ENCODE measurements at regions not wholly inside any gene's neighbourhood (a gene's known extent, or its start where the extent isn't known, plus 50 kb on each side); places are given as distances from the start of the nearest gene placed in this dataset.

DNA sequence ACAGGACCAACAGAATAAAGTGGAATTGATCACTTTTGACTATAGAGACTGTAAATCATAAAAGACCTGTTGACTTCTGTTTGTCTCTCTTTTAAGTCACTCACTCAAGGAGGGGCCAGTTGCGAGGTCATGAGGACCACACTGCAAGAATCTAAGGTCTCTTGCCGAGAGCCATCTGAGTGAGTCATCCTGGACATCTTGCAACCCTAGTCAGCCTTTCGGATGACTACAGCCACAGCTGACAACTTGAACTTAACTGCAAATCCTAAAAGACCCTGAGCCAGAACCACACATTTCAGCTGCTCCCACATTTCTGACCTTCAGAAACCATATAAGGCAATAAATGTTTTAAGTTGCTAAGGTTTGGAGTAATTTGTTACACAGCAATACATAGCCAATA lies 129.7 kb upstream of the RAD23B start:
- DNase-seq, result no peak
- in situ Hi-C loops (cut with HindIII; ENCODE audit: low pct_ligation_motif_present, low pct_unique_long_range_greater_than_20kb, low sequenced_read_pairs), result no loop called here

DNA sequence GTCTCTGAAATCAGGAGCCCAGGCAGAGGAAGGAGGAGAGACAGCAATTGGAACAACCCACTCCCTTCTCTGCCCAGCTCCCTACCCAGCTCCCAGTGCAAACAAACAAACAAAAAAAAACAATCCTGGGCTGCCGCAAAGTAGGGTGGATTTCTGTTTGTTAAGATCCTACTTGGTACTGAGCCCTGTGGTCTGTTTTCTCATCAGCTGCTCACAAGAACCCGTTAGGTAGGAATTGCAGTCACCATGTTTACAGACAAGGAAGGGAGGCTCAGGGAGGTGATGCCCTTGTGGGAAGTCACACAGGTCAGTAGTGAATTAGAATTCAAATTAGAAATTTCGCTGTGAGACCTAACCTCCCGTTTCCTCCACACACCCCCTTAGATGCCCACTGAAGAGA lies 128.8 kb upstream of the RAD23B start:
- in situ Hi-C loops (cut with HindIII; ENCODE audit: low pct_ligation_motif_present, low pct_unique_long_range_greater_than_20kb, low sequenced_read_pairs), result no loop called here
- DNase-seq, result no peak

DNA sequence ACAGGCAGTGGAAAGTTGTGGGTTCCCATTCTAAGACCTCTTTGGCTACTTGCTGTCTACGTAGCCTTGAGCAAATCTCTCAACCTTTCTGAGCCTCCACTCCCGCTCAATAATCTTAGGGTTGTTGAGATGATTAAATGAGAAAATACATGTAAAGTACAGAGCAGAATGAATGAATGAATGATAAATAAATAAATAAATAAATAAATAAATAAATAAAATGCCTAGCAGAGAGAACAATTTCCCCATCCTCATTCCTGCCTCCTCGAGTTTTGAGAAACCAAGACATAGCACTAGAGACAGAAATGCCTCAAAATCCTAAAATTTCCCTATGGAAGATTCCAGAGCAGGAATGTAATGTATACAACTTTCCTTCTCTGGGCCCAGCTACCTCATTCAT lies 128.3 kb upstream of the RAD23B start:
- DNase-seq, result no peak
- in situ Hi-C loops (cut with HindIII; ENCODE audit: low pct_ligation_motif_present, low pct_unique_long_range_greater_than_20kb, low sequenced_read_pairs), result no loop called here

DNA sequence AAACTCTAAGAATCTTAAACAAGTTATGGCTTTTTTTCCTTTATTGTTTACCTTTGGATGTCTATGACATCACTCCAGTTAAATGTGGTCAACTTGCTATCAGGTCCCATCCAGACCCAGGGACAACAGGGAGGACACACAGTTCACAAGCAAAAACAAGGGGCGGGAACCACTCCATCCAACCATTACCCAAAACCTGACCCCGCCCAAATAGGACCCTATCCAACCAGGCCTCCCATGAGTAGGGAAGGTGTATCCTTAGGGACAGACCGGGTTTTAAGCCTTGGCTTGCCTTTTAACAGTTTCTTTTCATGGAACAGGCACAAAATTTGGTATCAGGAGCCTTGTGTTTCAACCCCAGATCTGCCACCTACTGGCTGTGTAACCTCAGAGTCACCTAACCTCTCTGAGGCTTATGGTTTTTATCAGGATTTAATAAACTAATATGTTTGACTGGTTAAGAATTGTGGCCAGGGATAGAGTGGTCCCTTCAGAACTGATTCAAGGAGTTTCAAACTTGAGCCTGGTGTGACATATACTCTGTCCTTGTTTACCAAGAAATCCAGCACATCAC lies 127.7 kb upstream of the RAD23B start:
- in situ Hi-C loops (cut with HindIII; ENCODE audit: low pct_ligation_motif_present, low pct_unique_long_range_greater_than_20kb, low sequenced_read_pairs), result no loop called here
- DNase-seq, result no peak

DNA sequence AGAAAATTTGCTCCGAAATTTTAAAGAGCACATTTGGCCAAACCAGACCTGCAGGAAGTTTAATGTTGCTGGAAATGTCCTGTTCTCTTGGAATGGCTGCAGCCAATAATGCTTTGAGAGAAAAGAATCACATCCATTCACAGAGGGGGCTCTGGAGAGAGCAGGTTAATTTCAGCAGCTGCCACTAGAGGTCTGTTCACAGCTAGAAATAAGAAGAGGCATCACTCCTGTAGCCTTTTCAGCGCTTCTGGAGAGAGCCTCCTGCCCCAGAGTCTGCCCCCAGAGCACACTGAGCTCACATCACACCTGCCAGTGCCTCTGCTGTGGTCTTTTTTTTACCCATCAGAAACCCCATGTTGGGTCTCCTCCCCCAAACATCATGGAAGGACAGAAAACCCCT lies 124.8 kb upstream of the RAD23B start:
- in situ Hi-C loops (cut with HindIII; ENCODE audit: low pct_ligation_motif_present, low pct_unique_long_range_greater_than_20kb, low sequenced_read_pairs), result no loop called here
- DNase-seq, result peak; percentile 36

DNA sequence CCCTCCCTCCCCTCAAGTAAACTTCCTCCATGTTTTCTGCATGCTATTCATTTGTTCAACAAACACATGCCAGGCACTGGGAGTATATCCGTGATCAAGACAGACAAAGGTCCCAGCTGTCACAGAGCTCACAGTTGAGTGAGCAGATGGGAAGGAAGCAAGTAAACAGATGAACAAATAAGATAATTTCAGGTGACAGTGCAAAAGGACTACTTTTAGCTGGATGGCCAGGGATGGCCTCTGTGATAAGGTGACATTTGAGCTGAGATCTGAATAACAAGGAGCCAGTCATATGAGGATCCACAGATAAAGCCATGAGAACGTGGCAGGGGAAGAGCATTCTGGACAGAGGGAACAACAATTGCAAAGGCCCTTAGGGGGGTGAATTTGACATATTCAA lies 121.7 kb upstream of the RAD23B start:
- in situ Hi-C loops (cut with HindIII; ENCODE audit: low pct_ligation_motif_present, low pct_unique_long_range_greater_than_20kb, low sequenced_read_pairs), result no loop called here
- DNase-seq, result no peak

DNA sequence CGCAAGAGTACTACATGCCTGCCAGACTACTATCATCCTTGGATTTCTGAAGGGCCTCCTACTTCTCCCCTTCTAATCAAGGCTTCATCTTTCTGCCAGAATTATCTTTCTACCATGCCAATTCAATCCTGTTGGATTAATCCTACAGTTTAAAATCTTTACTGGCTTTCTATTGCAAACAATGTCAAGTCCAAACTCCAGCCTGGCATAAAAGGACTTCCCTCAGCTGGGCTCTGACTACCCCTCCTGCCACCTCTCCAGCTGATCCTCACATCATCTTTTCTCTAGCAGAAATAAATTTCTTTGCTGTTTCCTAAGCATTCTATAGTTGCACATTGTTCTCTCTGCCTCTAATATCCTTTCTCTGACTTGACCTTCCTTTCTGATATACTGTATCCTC lies 119.7 kb upstream of the RAD23B start:
- in situ Hi-C loops (cut with HindIII; ENCODE audit: low pct_ligation_motif_present, low pct_unique_long_range_greater_than_20kb, low sequenced_read_pairs), result no loop called here
- DNase-seq, result no peak

DNA sequence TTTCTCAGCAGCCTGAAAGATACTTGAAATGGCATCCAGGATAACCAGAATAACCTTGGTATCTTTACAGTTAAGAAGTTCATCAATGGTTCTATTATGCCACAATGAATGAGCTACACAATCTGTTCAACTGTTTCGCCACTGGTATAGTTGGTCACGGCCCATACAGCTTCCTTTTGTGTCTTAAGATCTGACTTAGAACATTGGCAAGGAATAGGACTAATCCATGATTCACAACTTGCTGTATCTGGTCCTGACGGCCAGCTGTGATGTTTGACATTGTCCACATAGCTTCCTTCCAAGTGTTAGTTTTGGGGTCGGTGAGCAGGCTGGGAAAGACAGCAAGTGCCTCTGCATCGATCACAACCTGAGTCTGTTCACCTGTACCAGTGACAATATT lies 113.3 kb upstream of the RAD23B start:
- no peak for DNase-seq
- in situ Hi-C loops (cut with HindIII; ENCODE audit: low pct_ligation_motif_present, low pct_unique_long_range_greater_than_20kb, low sequenced_read_pairs), result no loop called here

DNA sequence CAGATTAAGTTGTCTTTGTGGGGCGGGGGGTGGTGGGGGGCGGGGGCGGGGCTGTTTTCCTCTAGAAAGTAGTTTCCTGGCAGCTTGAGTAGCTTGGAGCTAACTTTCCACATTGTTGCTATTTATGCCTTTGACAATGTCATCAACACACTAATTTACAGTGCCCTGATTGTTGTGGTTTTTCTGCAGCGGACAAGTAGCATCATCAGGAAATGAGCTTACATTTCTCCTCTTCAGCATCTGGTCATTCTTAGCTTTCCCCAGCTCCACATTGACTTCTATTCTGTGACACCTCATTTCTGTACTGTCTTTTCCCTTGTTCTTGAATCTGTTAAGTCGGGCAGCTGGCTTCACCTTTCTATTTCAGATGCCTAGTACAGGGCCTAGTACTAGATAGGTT lies 112.3 kb upstream of the RAD23B start:
- DNase-seq, result no peak
- in situ Hi-C loops (cut with HindIII; ENCODE audit: low pct_ligation_motif_present, low pct_unique_long_range_greater_than_20kb, low sequenced_read_pairs), result no loop called here

DNA sequence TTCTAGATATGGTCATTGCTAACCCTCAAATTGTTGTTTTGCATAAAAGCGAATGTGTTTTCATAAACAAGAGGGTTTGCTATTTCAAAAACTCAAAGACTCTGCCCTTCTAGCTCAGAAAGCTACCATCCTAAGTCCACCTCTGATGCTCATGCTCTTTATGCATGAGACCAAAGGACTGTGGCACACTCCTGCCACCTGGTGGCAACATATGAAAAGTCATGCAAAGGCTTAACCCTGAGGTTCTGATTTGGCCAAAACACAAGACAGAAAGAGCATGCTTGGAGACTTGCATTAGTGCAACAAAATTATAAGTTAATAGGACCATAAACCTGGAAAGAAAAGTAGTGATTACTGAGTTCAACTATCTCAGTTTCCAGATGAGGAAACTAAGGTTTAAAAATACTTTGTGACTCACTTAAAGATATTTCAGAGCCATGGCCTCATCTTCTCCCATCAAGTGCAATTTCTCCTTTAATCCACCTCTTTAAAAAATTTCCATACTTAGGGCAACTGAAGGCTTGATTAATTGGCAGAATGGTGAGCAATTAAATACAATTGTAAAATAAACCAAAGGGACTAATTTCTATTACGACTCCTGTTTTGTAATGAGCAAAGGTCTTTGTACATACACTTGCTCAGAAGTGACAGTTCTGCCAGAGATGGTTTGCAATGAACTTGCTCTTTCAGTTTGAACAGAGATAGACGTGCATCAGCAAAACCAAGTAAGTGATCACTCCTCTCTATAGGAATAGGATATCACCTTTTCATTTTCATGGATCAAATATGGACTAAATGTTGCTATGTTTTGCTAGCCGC lies 110.7 kb upstream of the RAD23B start:
- peak; percentile 64 for DNase-seq
- in situ Hi-C loops (cut with HindIII; ENCODE audit: low pct_ligation_motif_present, low pct_unique_long_range_greater_than_20kb, low sequenced_read_pairs), result no loop called here

DNA sequence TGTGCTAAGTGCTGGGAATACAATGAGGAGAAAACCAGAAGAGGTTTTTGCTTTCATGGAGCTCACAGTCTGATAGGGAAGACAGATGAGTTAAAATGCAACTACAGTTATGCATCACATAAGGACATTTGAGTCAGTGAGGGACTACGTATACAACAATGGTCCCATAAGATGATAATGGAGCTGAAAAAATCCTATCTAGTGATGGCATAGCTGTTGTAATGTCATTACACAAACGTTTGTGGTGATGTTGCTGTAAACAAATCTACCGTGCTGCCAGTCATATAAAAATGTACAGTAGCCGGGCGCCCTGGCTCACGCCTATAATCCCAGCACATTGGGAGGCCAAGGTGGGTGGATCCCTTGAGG lies 110.1 kb upstream of the RAD23B start:
- in situ Hi-C loops (cut with HindIII; ENCODE audit: low pct_ligation_motif_present, low pct_unique_long_range_greater_than_20kb, low sequenced_read_pairs), result no loop called here
- no peak for DNase-seq

DNA sequence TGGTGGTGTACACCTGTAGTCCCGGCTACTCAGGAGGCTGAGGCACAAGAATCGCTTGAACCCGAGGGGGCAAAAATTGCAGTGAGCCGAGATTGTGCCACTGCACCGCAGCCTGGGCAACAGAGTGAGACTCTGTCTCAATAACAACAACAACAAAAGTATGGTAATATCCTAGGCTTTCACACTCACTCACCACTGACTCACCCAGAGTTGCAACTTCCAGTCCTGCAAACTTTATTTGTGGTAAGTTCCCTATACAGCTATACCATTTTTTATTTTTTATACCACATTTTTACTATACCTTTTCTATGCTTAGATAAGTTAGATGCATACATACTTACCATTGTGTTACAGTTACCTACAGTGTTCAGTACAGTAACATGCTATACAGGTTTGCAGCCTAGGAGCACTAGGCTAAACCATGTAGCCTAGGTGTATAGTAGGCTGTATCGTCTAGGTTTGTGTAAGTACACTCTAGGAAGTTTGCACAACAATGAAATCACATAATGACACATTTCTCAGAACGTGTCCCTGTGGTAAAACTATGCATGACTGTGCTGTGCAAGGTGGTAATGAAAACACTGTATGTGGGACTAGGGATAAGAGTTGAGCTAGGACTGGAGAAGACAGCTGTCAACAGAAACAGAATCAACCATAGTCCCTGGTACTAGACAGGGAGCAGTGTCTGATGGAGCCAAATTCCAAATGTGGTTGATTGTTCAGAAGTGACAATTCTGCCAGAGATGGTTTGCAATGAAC lies 109.5 kb upstream of the RAD23B start:
- in situ Hi-C loops (cut with HindIII; ENCODE audit: low pct_ligation_motif_present, low pct_unique_long_range_greater_than_20kb, low sequenced_read_pairs), result no loop called here
- DNase-seq, result no peak

DNA sequence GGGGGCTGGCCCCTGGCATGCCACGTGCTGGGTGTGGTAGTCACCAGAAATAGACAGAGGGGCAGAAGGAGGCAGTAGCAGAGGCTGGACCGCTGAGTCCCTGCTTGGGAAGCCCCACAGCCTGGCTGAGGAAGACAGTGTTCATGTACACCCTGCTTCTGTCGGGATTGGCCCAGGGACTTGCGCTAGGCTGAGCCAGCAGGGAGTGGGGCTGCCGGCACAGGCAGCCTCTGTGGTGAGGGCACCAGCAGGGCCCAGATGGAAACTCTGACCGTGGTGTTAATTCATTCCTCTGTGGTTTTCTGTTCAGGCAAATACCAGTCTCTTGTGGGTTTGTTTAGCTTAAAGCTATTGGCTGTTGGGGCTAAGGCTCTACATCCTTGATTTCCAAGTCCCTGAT lies 108.6 kb upstream of the RAD23B start:
- in situ Hi-C loops (cut with HindIII; ENCODE audit: low pct_ligation_motif_present, low pct_unique_long_range_greater_than_20kb, low sequenced_read_pairs), result no loop called here
- no peak for DNase-seq

DNA sequence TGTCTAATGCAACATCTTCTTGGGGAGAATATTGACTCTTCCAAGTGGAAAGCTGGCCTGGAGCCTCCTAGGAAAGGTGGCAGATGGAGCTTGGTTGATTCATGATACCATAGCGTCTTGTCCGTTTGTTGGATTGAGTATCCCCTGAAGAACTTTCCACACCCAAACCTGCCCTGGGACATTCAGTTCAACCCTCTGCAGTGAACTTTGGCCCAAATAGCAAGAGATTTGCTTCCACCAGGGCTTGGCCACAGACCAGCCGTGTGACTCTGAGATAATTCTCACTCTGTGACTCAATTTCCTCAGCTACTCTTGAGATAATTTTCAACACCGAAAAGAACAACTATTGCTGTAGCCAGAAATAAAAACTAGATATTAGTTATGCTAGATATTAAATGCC lies 108.0 kb upstream of the RAD23B start:
- in situ Hi-C loops (cut with HindIII; ENCODE audit: low pct_ligation_motif_present, low pct_unique_long_range_greater_than_20kb, low sequenced_read_pairs), result no loop called here
- no peak for DNase-seq

DNA sequence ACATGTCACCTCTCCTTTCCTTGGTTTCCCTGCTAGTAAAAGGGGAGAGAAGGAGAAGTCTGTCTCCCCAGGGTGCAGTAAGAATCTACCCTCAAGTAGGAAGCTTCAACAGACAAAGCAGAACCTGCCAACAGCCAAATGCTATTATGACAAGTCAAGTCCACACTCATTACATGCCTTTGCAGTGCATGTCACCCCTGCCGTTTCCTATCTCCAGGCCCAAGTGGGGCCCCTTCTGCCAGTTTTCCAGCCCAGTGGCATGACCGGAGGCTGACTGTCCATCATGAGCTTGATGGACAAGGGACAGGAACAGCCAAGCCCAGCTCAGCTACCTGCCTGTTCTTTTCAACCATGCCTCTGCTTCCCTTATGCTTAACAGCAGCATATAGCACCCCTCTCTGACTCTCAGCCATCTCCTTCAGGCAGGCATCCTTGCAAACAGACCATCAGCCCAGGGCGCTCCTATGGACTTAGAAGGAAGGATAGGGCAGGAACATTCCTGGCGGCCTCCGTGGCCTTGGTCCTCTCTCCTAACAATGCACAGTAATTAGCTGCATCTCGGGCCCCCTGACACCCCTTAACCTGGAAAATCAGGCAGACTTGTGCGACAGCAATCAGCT lies 107.2 kb upstream of the RAD23B start:
- in situ Hi-C loops (cut with HindIII; ENCODE audit: low pct_ligation_motif_present, low pct_unique_long_range_greater_than_20kb, low sequenced_read_pairs), result no loop called here
- no peak for DNase-seq

DNA sequence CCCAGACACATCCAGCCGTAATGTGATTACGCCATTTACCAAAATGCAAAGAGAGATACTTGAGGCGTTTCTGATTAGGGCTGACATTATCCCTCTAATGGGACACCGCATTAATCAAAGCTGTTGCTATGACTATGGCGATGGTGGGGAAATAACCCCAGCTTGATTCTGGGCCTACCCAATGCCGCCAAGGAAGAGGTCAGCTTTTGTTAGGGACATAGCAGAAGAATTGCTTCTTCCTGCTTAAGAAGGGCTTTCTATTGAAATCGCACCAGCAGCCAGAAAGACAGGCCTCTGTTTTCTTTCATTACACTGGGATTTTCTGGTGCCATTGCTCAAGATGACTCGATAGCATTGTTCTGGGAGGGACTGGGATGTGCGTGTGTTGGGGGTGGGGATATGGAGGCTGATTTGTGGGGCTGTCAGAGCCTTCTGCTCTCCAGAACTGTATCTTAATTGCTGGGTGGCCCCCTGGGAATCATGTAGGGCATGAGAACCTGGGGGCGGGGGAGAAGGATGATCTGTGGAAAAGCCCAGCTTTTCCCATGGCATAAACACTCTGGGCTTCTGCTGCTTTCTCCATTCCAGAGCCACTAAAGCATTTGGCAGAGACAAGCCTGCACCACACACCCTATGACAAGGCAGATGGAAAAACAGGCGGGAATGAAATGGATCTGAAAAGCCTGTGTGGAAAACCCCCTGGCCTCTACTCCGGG lies 106.5 kb upstream of the RAD23B start:
- in situ Hi-C loops (cut with HindIII; ENCODE audit: low pct_ligation_motif_present, low pct_unique_long_range_greater_than_20kb, low sequenced_read_pairs), result no loop called here
- DNase-seq, result no peak

DNA sequence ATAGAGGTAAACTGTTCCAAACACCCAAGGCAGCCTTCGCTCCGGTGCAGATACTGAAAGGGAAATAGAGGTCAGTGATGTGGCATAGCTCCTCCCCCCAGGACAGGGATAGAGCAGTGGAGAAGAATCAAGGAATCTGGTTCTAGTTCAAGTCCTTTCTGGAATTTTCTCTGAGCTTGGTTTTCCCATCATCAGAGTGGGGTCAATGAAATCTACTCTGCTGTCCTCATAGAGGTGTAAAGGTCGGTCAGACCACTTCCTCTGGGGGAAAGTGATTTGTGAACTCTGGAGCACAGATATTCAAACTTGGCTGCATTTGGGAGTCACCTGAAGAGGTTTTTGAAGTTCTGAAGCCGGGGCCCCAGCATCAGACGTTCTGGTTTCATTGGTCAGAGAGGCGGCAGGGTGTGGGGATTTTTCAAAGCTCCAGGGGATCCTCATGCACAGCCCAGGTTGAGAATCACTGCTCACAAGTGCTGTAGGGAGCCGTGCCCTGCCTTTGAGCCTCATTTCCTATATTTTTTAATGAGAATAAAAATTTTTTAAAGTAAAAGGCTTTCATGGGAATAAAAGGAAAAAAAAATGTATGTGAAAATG lies 105.7 kb upstream of the RAD23B start:
- no peak for DNase-seq
- in situ Hi-C loops (cut with HindIII; ENCODE audit: low pct_ligation_motif_present, low pct_unique_long_range_greater_than_20kb, low sequenced_read_pairs), result no loop called here

DNA sequence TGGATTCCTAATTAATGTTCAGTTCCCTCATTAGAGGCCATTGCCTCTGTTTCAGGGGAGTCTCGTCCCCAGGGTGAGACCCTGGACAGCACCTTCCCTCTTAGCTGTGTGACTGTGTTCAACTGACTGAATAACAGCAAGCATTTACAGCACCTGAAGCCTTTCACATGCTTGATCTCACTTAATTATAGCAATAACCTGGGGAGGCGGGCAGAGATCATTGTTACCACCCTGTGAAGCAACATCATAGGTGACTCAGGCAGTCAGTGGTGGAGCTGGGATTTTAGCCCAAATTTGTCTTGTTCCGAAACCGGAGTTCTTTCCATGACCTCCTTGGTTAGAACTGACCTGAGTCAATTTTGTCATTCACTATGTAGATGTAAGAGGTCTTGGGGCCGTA lies 105.2 kb upstream of the RAD23B start:
- no peak for DNase-seq
- in situ Hi-C loops (cut with HindIII; ENCODE audit: low pct_ligation_motif_present, low pct_unique_long_range_greater_than_20kb, low sequenced_read_pairs), result no loop called here

DNA sequence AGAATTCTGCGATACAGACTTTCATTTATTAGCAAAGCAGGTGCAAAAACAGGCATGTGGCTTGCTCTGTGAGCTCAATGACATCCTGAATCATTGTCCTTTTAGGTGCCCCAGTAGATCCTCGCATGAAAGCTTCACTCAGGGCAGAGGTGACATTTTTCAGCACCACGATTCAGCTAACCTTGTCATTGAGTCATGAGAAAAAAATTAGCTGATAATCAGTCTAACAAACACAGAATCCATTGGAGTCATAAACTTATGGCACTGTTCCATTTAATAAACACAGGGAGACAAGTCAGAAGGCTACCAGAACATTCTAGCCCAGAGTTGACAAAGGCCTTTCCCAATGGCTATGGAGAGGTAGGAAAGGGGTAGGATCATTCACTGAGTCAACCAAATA lies 104.8 kb upstream of the RAD23B start:
- in situ Hi-C loops (cut with HindIII; ENCODE audit: low pct_ligation_motif_present, low pct_unique_long_range_greater_than_20kb, low sequenced_read_pairs), result no loop called here
- no peak for DNase-seq

Measured in ACHN (cell line).